T-helper 1 cell treated with Interleukin-12 subunit alpha and Interleukin-12 subunit beta and Interleukin-4 antibody, amounts not matched to agents 30 ng/mL and 1 ng/mL, for 36 hours (primary cell): ENCODE measurements at regions not wholly inside any gene's neighbourhood (a gene's known extent, or its start where the extent isn't known, plus 50 kb on each side); places are given as distances from the start of the nearest gene placed in this dataset.

Source experiments
- intact Hi-C: fragments of 100-400 bp; cut with micrococcal nuclease; formaldehyde crosslinking; loops from one replicate; pipeline ENCODE4 v1.15.1; 2024

DNA sequence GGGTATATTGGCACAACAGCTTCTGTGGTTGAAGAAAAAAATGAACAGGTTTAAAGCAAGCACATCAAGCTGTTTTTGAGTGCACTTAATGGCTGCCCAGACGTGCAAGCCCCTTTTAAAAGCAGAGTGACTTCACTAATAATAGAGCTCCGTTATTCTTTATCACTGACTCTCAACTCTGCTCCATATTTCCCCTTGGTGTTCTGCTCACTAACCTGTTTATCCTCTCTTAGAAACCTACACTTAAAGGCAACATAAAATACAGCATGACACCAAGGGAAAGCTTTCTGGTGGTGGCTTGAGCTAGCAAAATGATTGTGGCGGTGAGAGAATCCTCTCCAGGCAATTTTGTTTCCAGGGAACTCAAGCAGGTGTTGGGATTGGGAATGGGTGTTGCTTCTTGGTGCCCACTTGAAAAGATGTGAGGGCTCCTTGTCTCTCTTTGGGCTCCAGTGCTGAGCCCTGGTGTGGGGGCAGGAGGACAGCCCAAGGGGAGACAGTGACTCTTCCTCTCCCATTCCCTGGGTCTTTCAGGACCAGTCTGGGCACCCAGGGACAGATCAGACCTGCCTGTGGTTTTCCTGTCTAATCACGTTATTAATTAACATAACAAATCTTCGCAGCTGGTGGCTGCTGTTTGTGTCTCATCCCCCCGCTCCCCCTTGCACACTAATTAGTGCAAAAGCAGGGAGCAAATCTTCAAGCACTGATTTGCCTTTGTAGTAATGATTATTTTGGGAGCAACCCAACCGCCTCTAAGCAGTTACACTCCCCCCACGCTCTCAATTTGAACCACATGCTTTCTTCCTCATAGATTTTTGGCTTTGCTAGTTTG lies 289.4 kb upstream of the CXCR4 start:
- intact Hi-C loops: no loop called here

GRCh38 chr2:136404925-136405324 lies 287.0 kb upstream of the CXCR4 start:
- intact Hi-C loops: no loop called here

DNA sequence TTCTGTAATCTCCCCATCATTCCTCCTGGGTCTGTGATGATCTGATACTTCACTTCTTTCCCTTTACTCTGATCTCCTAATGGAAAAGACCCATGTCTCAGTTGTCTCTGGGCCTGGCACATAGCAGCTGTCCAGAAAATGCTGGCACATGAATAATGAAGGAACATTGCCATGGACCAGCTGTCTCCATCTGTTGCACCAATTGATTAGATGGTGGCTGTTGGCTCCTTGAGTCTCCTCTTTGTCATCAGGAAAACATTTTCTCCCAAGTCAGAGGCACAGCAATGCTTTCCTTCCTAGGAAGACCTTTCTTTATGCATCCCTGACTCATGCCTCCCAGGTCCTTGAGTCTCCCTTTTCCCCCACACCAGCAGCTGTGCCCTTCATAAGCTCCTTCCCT lies 286.2 kb upstream of the CXCR4 start:
- intact Hi-C loops: no loop called here

- intact Hi-C loops: no loop called here
Measured at GRCh38 chr2:136402281-136402680, 284.3 kb upstream of the CXCR4 start.

GRCh38 chr2:136399667-136400289 lies 281.8 kb upstream of the CXCR4 start:
- intact Hi-C loops: no loop called here

- intact Hi-C loops: no loop called here
Measured at GRCh38 chr2:136395582-136395981, 277.6 kb upstream of the CXCR4 start.

DNA sequence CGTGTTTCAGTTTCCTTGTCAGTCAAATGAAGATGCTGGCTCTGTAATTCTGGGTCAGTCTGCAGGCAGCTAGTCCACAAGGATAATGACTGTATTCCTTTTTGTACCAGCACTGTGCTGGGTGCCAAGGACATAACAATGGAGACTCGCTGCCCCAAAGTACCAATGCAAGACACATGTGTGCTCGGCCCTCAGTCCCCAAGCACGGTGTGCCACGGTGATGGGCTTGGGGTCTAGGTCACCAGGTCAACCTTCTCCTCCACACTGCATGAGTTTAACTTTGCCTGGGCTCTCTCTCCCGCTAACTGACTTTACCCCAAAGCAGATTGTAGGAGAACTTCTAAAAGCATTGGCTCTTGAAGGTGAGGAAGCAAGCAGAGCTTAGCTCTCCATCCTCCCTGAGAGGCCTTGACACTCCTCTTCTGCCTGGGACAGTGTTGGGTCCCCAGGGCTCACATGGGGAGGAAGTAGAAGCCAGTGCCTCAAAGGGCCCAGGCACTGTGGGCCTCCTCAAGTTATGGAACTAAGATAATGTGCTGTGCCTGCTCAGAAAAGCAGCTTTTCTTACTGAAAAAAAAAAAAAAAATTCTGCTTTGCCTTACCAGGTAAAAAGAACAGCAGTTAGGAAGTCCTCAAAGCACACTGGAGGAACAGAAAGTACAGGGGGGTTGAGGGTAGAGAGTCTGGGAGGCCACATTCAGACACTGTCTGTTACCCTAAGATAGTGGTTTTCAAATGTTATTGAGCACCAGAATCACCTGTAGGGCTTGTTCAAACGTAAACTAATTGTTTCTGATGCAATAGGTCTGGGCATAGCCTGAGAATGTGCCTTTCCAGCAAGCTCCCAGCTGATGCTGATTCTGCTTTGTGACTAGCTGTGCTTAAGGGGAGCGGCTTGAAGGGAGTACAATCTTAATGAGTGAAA lies 276.4 kb upstream of the CXCR4 start:
- intact Hi-C loops: no loop called here

- intact Hi-C loops: no loop called here
Measured at GRCh38 chr2:136393514-136393913, 275.6 kb upstream of the CXCR4 start.

GRCh38 chr2:136392897-136393505 lies 275.1 kb upstream of the CXCR4 start:
- intact Hi-C loops: no loop called here

DNA sequence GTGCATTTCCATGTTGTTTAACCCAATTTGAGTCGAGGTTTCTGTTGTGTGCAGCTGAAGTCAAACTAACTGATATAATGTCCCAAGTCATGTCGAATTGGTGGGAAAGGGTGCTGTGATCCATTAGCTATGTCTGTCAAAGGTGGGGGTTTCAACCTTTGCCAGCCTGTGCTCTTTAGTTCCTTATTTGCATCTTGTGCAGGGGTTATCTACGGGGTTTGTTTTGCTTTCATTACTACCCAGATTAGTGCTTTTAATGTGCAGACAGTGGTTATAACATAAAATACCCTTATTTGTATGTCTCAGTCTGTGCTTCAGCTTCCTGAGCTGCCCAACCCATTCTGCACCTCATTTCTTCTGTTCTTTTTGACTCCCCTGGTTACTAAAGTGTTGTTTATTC lies 271.9 kb upstream of the CXCR4 start:
- intact Hi-C loops: no loop called here

DNA sequence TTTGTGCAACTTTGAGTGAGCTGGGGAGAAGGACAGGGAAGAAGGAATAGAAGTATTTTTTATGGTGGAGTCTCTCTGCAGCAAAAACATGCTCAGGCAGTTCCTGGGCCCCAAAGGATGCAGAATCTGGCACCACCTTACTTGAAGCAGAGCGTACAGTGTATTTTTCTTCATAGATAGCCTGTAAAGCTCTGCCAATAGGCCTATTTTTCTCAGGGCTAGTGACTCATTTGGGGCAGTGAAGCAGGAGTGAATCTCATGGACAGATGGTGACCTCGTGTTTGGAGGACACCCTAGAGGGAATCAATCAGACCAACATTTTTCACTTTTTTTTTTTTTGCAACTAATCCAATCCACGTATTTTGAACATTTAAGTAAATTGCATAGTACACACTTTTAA lies 268.1 kb upstream of the CXCR4 start:
- intact Hi-C loops: no loop called here

DNA sequence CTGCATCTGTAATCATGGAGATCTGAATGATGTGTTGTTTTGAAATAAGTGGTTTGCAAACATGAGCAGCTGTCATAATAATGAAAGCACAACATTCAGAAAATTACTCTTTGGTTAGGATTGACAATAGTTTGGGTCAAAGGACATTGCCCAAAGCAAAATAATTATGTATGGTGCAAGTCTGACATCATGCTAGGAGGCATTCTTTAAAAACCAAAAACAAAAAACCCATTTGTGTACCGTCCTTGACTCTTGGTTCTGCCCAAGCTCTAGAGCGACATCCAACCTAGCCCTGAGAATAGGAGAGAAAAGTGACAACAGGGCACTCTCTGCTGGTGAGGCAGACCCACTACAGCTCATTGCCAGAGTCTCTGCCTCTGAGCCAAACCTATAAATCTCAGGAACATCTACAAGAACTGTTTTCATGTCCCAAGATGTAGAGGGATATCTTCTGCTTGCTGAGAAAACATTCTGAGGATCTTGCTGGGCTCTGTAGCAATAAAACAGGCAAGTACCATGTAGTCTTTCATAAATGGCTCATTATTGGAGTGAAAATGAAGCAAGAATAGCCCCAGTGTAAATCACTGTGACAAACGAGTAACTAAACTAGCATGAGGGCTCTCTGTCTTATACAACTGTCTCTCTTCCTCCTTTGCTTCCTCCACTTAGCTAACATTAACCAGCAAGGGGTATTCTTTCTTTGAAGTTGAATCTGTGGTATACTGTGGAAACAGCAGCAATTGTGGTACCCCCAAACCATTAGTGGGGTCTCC lies 266.8 kb upstream of the CXCR4 start:
- intact Hi-C loops: loop anchor here (1.0 to 5.0 kb wide), 6 partner anchors 468 to 1466 kb away; partner anchors contain the start of genes CCNT2 and MCM6

DNA sequence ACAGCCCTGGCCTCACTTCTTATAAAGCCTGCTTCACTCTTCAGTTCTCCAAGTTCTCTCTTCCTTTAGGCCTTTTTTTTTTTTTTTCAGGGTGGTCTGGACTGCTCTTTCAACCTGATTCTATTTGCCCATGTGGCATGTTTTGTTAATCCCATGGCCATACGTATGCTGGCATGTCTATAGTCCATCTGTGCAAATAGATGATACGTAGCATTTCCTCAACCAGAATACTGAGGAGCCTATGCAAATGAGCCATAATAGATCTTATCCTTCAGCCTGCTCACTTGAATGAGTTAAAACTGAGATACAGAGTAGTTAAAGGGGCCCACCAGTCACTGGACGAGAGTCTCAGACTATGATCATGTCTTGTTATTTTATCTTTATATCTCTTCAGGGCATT lies 265.2 kb upstream of the CXCR4 start:
- intact Hi-C loops: loop anchor here (2.0 to 5.0 kb wide), 4 partner anchors 40 to 1396 kb away; partner anchors contain the start of genes R3HDM1 and ZRANB3

GRCh38 chr2:136381722-136382633 lies 264.0 kb upstream of the CXCR4 start:
- intact Hi-C loops: loop anchor here (1.0 to 5.0 kb wide), 12 partner anchors 41 to 1395 kb away; partner anchors contain the start of genes CXCR4, R3HDM1, RAB3GAP1 and ZRANB3

GRCh38 chr2:136381245-136381644 lies 263.3 kb upstream of the CXCR4 start:
- intact Hi-C loops: loop anchor here (5.0 kb wide), 1 partner anchor 1394 kb away; no protein-coding TSS in a partner anchor

DNA sequence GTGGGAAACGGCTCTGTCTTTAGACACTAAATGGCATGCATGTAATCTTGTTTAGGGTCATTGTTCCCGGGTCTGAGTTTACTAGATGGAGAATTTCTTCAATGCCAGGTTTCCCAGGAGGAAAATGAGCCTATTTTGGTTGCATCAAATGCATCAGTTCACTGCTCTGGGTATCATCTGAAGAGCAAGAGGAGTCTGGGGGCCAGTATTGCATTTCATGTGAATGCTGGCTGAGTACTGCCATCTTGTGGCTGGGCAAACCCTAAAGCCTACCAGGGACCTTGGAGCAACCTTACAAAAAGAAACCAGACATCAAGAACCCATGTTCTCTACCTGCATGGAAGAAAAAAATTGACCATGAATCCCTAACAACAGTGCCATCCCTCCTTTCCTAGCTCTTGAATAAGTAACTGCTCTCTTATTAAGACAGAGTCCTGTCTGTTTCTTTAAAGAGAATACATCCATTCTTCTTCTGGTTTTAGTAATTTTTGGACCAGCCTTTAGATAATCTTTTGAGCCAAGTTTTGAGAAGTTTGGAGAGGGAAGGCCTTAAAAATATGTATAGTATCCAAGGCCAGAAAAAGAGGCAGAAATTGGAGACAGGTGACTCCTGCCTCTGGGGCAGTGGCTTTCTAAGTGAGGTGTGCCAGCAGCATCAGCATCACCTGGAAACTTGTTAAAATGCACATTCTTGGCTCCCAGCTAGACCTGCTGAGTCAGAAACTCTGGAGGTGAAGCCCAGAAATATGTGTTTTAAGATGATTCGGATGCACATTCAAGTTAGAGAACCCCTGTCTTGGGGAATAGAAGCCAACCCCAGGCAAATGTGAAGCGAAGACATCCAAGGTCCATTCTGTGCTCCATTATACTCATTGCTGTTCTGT lies 261.0 kb upstream of the CXCR4 start:
- intact Hi-C loops: loop anchor here (1.0 to 2.0 kb wide), 7 partner anchors 98 to 463 kb away; partner anchors contain the start of gene CXCR4

DNA sequence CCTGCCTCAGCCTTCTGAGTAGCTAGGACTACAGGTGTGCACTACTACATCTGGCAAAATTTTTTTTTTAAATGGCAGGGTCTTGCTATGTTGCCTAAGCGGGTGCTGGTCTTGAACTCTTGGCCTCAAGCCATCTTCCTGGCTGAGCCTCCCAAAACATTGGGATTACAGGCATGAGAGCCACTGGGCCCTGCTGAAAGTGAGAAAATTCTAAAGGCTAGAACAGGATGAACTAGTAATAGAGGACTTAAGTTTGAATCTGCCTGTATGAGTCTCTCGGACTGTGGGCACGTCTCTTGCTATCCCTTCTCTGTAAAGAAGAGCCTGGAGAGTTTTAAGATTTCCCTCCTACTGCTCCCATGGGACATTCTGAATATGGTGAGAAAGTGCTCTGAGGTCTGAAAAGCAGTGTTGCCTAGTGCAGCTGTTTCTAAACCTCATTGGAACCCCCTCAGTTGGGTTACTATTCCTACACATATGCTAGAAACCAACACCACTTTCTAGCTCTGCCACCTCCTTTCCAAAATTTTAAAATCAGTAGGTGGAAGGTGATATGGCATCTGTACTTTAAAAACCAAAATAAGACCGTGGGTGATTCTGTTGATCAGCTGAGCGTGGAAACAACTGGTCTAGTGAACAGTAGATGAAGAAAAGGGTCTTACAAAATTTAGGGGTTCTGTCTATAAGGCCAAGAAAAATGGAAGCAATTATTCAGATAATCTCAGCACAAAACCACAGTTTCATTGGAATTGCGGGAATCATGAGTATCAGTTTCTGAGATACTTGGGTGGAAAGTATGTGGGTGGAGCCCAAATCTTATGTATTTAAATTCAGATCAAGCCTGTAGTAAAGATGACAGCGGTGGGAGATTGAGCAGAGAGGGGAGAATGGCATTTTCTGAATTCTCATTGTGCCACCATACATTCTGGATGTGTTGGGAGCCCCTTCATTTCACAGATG lies 259.8 kb upstream of the CXCR4 start:
- intact Hi-C loops: loop anchor here (1.0 to 2.0 kb wide), 7 partner anchors 96 to 461 kb away; partner anchors contain the start of gene CXCR4
